GM18507 (cell line): ENCODE measurements at regions not wholly inside any gene's neighbourhood (a gene's known extent, or its start where the extent isn't known, plus 50 kb on each side); places are given as distances from the start of the nearest gene placed in this dataset.

Experiments
- DNase-seq: peaks from one replicate; pipeline ENCODE4 v3.0.0; 2011; ENCODE audit warnings: low read depth; ENCODE audit not compliant: insufficient read length; ENCODE audit errors: extremely low spot score
- FAIRE-seq: peaks from 2 replicates; lab custom pipeline; 2011; peaks lifted over from hg19 to GRCh38; lab: Jason Lieb, UNC

DNA sequence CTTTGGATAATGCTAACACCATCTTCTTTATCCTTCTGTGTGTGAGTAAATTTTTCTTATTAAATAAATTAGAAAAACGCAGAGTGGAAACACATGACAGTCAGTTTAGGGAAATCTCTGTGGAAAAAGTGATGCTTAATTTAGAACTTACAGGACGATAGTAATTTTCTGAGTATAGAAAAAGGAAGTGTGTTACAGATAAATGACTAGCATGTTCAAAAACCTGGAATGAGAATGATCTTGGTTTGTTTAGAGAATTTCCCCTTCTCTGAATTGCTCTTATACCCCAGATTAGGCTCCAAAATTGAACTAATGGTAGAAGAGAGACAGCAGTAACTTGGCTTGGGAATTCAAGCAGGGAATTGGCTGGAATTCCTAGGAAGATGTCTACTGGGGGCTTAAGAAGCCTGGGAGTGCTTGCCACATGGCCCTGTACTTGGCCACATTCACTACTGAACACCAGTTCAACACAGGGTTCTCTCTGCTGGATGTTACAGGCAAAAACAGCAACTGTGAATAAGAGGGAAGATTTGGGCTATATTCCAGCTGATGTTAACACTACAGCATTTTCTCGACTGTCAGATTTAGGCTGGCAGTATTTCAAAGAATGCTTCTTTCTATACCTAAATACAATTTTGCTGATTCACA lies 1004.2 kb downstream of the TTLL7 start:
- DNase-seq = no peak
- FAIRE-seq = no peak

DNA sequence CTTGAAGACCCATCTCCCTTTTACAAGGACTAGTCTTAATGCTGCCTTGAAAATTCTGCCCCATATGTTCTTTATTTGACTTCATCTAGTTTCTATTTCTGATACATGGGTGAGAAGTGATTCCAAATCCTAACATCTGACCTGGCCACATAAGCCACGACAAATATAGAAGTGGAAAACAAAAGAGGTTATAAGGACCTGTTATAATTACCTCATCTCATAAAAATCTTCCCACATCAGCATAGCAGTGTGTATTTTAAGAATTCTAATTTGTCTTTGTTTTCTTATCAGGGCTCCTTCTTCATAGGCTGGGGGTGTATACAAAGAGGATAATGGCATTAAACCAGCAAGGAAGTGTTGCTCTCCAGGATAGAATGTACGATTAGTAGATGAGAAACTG lies 1007.4 kb downstream of the TTLL7 start:
- FAIRE-seq (no peak), DNase-seq (no peak)

DNA sequence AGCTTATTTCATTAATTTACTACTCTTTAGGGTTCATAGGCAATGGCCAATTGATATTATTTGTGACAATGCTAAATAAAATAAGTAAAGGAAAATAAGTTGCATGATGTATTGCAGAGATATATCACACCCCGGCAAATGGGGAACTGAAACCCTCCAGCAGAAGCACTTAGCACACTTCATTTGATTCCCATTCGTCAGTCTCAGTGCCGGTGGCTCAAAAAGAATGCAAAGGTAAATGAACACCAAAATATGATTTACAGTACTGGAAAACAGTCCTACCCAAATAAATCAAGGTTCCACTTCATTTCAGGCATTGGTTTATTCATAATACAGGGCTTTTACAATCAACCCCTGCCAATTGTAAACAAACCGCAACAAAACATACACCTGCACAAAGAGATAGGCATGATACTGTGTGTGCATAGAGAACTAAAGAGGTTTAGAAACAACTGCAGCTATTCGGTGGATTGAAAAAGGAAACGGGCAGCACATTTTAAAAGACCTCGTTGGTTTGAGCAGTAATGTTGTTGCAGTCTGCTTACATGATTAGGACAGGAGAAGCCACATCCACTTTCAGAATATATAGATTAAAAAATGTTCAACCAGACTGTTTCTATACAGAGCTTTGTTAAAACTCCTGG lies 1019.2 kb downstream of the TTLL7 start:
- FAIRE-seq = peak; percentile 80

DNA sequence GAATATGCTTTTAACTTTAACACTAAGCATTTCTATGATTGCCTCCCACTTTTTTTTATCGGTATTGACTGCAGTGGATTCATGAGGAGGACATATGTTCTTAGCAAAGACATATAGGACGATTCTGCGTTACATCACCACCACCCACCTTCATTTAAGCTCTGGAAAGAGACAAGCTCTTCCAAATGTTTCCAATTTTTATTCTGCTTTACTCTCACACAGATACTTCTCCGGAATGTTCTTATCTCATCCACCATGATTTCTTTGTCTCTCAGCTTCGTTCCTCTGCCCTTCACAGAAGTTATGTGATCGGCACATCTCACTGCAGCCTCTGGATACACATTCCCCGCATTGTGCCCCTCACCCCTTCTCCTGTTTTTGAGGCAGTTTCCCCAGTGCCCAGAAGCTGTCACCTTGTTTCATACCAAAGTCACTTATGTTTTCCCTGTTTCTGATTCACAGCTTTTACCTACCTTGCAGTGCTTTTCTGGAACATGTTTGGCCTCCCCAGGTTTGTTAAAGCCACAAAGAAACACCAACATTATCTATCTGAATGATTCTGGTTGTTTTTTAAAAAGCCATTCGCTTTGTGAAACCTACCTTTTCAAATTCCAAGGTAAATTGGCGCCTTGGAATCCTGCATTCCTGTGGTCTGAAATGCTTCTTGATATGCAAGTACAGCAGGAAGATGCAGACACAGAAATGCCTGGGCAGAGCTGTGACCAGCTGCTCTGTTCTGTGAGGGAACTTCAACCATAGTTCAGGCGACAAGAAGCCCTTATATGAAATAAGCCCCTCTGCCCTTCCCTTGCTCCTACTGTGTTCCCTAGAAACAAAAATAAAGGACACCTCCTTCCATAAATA lies 1020.2 kb downstream of the TTLL7 start:
- FAIRE-seq (no peak), DNase-seq (no peak)

More for the DNA sequence above, 1019.2 kb downstream of the TTLL7 start:
- peak; percentile 8 for DNase-seq

DNA sequence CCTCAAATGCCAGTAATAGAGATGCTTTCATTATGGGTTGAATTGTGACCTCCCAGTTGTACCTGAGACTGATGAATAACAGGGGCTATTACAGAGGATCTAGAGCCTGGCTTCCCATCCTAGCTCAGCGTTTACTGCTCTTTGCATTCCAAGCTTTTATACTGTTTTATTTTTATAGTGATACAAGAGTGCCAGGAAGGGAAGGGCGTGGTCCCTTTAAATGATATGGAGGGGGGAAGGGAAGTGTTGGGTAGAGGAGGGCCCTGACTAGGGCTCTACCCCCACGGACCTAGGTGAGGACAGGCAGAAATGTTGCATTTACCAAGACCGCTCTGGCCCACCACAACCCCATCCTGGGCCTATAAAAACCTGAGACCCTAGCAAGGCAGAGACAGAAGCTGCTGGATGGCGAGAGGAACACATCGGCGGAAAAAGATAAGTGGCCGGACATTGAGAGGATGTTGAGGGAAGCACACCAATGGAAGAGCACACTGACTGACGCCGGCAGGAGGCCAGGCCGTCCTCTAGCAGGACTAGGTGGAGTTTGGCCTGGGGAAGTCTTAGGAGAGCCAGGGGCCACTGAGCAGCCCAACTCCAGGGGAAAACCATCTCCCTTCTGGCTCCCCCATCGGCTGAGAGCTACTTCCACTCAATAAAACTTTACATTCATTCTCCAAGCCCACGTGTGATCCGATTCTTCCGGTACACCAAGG lies 1025.9 kb downstream of the TTLL7 start:
- DNase-seq = no peak

DNA sequence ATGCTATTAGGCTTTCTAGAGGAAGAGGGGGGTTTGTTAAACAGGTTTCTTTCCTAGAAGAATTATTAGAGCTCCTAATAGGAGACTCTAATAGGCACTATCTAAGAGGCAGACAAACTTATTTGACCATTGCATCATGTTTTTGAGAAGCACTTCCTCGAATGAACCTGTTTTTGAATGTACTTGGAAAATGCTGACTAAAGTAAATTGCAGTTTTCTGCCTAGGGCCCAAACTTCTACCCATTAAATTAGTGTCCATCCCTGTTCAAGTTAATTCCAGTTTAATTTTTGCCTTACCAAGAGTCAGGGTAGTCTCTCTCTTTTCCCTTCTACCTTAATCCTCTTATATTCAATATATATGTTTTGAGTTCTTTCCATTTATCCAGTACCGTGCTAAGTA lies 1029.6 kb downstream of the TTLL7 start:
- FAIRE-seq (no peak), DNase-seq (no peak)

More for the DNA sequence above, 1025.9 kb downstream of the TTLL7 start:
- FAIRE-seq = no peak

DNA sequence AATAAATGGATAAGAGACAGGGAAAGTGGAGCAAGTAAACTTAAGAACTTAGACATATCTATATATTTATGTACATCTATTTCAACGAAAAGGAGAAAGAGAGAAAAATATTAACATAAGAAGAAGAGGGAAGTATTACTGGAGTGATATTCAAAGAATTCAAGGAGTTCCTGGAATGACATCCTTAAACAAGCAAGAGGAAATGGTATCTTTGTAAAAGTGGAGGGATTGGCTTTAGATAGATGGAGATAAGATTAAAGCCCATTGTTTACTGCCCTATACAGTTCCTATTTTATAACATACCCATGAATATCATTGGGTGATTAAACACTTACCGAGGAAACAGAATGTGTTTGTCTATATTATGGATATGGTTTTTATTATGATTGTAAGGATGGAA lies 1036.3 kb downstream of the TTLL7 start:
- no peak for DNase-seq
- no peak for FAIRE-seq

DNA sequence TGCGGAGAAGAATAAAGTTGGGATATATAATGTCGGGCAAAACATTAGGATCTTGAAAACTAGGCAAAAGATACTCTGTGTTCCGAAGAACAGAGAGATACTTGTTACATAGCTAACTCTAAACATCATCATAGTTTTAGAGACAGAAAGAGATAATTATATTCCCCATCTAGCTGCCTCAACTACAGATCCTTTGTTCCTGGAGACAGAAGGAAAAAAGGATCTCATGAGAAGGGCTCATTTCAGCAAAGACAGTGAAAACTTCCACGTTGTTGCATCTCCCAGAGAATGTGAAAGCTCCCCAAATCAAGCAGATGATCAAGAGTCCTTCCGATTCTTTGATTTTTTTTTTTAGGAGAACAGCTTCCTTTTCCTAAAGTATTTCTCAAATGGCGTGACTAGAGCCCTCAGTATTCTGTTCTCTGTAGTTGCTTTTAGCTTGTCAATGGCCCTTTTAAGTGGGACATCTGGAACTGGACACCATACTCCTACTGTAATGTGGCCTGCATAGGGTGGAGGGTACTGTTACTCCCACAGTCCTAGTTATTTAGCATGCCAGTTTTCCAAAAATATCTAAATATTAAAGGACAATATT lies 1048.2 kb downstream of the TTLL7 start:
- DNase-seq (no peak), FAIRE-seq (no peak)

DNA sequence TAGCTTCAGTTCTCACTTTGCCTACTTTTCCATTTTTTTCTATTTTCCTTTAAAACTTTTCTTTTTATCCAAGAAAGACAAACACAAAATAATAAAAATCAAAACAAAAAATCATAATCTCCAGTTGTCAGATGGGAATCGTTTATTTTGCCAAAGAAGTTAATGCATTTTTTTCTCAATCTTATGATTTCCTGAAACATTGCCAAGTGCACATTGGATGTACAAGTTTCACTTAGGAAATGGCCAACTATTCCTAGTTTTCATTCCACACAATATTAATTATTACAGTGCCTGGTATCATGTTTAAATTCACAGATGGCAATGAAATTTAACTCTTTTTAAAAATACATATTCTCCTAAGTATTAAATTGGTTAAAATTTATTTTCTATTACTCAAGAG lies 1050.5 kb downstream of the TTLL7 start:
- DNase-seq = no peak
- FAIRE-seq = no peak

DNA sequence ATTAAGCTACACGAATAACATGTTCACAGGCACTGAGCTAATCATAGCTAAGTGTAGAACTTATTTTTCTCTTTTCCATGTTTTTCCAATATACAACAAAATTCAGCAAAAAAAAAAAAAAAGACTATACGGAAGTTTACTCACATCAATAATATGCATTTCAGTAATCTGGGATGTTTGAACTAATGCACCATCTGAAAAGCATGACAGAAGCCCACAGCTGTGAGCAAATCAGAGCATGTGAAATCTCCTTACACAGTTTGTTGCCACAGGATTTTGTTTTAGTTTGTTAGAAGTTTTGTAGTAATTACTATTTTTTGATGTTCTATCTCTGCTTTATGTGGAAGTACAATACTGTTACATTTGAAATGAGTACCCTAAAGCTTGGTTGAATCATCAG lies 1051.7 kb downstream of the TTLL7 start:
- FAIRE-seq = no peak
- no peak for DNase-seq

DNA sequence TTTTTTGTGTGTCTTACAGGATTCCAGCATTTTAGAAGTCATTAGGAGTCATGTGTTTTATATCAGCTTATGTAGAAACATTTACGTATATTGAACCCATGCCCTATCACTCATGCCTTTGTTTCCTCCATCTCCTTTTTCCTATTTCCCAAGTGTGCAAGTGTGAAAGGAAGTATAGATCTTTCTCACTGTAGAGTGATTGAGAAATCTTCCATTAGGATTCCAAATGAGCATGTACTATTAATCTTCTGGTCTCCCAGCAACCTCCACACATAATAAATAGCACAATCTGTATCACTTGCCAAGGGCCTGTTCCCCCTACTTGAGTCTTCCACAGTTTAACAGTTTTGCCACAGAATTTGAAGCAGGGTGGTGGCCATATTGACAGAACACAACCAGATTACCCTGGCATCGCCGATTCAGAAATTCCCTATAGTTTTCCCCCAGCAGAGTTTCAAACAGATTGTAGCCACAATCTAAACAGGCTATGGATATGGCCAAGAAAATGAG lies 1052.8 kb downstream of the TTLL7 start:
- FAIRE-seq = no peak
- DNase-seq = no peak

DNA sequence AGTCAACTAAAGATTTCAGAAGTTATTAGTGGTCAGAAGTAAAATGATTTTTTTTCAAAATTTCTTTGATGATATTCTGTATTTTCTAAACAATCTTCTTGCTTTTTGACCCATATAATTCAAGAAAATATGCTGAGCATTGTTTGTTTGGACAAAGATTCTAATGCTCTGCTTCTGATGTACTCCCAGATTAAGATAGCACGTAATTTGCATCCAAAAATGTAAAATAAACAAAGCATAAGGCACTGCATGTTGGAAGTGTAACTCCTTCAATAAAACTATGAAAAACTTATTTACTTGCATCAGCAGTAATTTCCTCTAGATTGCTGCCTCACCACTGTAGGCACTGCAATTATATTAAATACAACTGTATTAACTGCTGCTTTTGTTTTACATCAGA lies 1054.1 kb downstream of the TTLL7 start:
- FAIRE-seq = no peak
- DNase-seq = no peak

DNA sequence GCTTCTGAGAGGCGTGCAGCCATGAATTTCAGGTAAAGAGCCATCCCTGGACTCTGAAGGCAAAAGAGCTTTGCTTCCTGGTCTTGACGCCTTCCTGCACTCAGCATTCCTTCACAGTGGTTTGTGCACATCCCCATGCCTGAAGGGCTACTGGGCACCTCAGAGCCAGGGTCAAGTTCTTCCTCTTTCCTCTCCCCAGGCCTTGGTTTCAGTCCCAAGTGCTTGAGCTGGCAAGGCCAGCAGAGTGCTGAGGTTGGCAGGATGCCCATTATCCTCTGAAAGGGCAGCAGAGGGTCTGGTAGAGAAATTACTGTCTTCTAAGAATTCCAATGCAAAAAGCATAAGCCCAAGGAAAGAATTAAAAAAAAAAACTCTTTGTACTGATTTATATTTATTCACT lies 1064.9 kb downstream of the TTLL7 start:
- DNase-seq = no peak
- FAIRE-seq = no peak

DNA sequence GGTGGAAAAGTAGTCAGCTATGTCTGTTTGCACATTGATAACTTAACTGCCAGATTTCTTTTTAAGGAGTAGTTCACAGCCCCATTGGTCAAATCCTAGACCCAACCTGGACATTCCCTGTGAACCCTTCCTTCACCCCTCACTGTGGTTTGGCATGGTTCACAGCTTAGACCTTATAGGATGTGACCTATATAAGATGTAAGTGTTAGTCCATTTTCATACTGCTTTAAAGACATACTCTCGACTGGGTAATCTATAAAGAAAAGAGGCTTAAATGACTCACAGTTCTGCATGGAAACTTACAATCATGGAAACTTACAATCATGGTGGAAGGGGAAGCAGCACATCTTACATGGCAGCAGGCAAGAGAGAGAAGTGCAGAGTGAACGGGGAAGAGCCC lies 1066.2 kb downstream of the TTLL7 start:
- FAIRE-seq = no peak

DNA sequence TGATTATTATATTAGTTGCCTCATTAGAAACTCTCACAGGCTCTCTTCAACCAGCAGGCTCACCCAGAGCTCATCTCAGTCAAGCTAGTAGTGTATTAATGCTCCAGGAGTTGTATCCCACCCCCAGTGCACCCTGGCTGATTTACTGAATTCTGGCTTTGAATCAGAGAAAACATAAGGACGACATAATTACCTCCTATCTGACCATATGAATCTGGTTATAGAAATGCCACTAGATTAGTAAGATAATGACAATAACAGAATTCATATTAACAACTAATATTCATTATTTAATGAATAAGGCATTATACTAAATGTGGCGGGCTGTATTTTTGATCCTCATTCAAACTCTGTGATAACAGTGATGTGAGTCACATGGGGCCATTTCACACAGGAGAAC lies 1066.7 kb downstream of the TTLL7 start:
- FAIRE-seq = no peak
- DNase-seq = no peak

More for the DNA sequence above, 1066.2 kb downstream of the TTLL7 start:
- no peak for DNase-seq

DNA sequence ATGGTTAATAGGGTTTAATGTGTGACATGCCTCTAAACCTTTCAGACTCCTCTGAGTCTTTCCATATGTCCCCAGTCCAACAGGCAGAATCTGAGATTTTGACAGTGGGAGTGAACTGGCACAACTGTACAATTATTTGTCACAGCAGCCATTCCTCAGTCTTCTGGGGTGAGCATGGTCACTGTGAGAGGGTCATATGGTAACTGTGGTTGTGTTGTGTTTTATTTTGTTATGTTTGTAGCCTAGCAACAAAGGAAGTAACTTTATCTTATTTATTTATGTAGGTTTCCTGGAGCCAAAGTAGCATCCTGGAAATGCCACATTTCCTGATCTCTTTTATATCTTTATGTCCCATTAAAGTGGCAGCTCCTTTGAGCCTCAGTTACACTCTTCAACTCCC lies 1067.9 kb downstream of the TTLL7 start:
- no peak for FAIRE-seq
- no peak for DNase-seq

DNA sequence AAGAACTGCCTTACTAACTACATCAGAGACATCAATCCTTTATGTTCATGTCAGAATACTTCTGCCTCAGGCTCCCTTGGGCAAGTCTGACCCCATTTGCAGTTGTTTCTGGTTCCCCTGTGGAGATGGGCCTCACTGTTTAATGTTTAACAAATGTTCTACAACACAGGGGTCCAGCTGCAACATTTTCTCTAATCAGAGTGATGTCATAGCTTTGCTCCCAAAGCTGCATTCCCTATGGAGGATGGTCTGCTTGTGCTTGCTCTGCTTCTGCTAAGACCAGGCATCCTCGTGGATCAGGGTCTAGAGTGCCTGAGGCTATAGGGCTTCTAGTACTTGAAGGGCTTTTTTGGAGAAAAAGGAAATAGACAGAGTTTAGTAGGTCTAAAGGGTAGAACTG lies 1071.2 kb downstream of the TTLL7 start:
- DNase-seq (no peak), FAIRE-seq (no peak)

DNA sequence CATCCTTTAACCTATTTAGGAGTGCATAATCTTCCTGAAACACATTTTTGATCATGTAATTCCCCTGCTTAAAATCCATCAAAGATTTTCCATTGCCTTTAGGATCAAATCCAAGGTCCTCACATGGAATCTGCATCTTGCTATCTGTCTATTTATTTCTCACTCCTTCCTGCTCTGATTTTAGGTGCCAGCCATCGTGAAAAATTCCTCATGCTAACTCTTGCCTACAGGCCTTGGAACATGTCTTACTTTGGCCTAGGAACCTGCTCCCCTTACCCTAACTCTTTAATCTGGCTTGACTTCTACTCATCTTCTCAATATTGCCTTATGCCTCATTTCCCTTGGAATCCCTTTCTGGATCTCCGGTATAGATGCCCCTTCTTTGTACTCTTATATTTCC lies 1074.3 kb downstream of the TTLL7 start:
- FAIRE-seq = no peak
- DNase-seq = no peak

DNA sequence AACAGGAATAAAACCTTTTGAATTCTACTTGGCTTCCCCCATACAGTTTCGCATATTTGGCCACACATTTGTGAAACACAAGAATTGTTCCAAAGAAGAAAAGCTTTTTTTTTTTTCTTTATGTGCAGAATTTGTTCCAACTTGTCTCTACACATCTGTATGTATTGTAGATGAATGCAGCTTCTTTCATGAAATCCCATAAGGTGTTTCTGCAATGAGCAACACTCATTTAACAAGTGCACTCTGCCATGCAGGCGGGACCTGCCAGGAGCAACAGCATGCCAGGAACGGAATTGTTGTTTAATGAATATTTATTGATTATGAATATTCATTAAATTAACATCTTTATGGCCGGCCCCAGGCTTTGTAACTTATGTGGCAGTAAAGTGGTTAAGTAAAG lies 1075.0 kb downstream of the TTLL7 start:
- FAIRE-seq (no peak), DNase-seq (no peak)
